Thyroid gland (tissue), 4 donors: ENCODE measurements at regions not wholly inside any gene's neighbourhood (a gene's known extent, or its start where the extent isn't known, plus 50 kb on each side); places are given as distances from the start of the nearest gene placed in this dataset.

Experiments used
- DNase-seq, 2 donors: peaks; one replicate each; pipeline ENCODE4 v3.0.0-alpha.2; 2019
- H3K27ac ChIP-seq, 3 donors: fragments of 200-600 bp; sonication (generic); 1 replicate in 2 of 3; 2 replicates in 1 of 3; pipeline ENCODE4 v1.5.1; 2016 to 2019; ENCODE audit warnings: mild to moderate bottlenecking in 1 of 3, moderate library complexity in 1 of 3
- H3K27me3 ChIP-seq: fragments of 200-600 bp; sonication (generic); one replicate; pipeline ENCODE4 v1.5.1; 2019
- H3K36me3 ChIP-seq, 2 donors: fragments of 200-600 bp; sonication (generic); one replicate each; pipeline ENCODE4 v1.5.1; 2016 to 2019
- H3K4me1 ChIP-seq, 2 donors: fragments of 200-600 bp; sonication (generic); one replicate each; pipeline ENCODE4 v1.5.1; 2017 to 2019
- H3K4me3 ChIP-seq, 3 donors: fragments of 200-600 bp; sonication (generic); replicated peaks in 1 of 3; 1 replicate in 2 of 3; 2 replicates in 1 of 3; pipeline ENCODE4 v1.5.1; 2016; ENCODE audit warnings: mild to moderate bottlenecking in 1 of 3
- H3K9me3 ChIP-seq: fragments of 200-600 bp; sonication (generic); one replicate; pipeline ENCODE4 v1.5.1; 2017
- POLR2A ChIP-seq, 2 donors: fragments of 450-650 bp; IDR thresholded peaks; one replicate each; pipeline ENCODE4 v1.6.1; 2017; ENCODE audit warnings: antibody characterized with exemption in 2 of 2, mild to moderate bottlenecking in 2 of 2, moderate library complexity in 1 of 2
- WGBS, 2 donors: methylation state at CpG; one replicate each; pipeline ENCODE4 v1.1.5; 2017; 5-methylcytosine and 5-hydroxymethylcytosine counted together
- intact Hi-C: fragments of 100-400 bp; cut with DNase I; formaldehyde crosslinking; loops from one replicate; pipeline ENCODE4 v1.15.1; 2023
- TF ChIP-seq, protein P1 (sequence below), 6 experiments: fragments of 200-600 bp in 3 of 6; fragments of 450-650 bp in 3 of 6; sonication (generic) in 3 of 6; IDR thresholded peaks; one replicate each; pipeline ENCODE4 v1.5.1; 2016 to 2019; ENCODE audit warnings: antibody characterized with exemption in 6 of 6, mild to moderate bottlenecking in 2 of 6, inconsistent platforms in 1 of 6, moderate library complexity in 1 of 6

DNA sequence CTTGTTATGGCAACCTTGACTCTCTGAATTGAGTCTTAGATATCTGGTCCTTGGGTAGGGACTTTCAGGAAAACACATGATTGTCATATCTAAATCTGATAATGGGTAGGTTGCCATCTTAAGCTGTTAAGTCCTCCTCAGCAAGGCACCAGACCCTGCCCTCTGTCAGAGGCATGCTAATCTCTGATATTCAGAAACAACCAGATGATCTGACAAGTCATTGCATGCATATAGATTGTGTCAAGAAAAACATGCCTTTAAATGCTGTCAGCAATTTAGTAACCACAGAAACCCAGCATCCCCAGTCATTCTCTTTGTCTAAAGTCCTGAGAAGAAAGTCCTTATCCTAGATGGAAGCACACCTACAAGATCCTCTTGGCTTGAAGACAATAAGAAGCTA, 149.1 kb downstream of the EDN1 start:
- H3K27me3 ChIP-seq = no peaks in the 10 kb centered on the region
- no peak overlapping the region for H3K4me3 ChIP-seq
- H3K4me1 ChIP-seq = no peaks in the 10 kb centered on the region
- no peak overlapping the region for H3K27ac ChIP-seq
- TF ChIP-seq POLR2A (IDR thresholded peaks at IDR 0.05) = no peak
- TF ChIP-seq, protein P1, sequence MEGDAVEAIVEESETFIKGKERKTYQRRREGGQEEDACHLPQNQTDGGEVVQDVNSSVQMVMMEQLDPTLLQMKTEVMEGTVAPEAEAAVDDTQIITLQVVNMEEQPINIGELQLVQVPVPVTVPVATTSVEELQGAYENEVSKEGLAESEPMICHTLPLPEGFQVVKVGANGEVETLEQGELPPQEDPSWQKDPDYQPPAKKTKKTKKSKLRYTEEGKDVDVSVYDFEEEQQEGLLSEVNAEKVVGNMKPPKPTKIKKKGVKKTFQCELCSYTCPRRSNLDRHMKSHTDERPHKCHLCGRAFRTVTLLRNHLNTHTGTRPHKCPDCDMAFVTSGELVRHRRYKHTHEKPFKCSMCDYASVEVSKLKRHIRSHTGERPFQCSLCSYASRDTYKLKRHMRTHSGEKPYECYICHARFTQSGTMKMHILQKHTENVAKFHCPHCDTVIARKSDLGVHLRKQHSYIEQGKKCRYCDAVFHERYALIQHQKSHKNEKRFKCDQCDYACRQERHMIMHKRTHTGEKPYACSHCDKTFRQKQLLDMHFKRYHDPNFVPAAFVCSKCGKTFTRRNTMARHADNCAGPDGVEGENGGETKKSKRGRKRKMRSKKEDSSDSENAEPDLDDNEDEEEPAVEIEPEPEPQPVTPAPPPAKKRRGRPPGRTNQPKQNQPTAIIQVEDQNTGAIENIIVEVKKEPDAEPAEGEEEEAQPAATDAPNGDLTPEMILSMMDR (IDR thresholded peaks at IDR 0.05) = no peak
- DNase-seq = no peak
- no peaks in the 10 kb centered on the region for H3K36me3 ChIP-seq
- intact Hi-C loops = no loop called here
- H3K9me3 ChIP-seq = no peaks in the 10 kb centered on the region

DNA sequence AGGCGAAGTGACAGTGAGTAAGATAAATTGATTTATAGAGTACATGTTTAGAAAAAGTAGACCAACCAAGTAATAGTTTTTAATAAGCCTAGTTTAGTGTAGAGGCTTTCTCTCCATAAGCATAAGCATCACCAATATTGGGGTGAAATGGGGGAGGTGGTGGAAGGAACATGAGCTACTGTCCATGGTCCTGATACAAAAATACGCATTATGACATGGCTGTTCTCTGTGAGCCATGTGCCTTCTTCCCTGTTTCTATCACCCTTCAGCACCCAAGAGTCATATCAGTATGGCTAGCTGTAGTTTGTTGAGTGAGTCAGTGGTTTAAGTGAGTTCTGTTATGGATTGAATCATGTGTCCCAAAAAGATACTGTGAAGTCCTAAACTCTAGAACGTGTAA, 150.8 kb downstream of the EDN1 start:
- H3K27me3 ChIP-seq = no peaks in the 10 kb centered on the region
- DNase-seq = no peak
- no peaks in the 10 kb centered on the region for H3K4me1 ChIP-seq
- no peaks in the 10 kb centered on the region for H3K9me3 ChIP-seq
- no peak overlapping the region for H3K27ac ChIP-seq
- intact Hi-C loops = no loop called here
- no peak for TF ChIP-seq POLR2A (IDR thresholded peaks at IDR 0.05)
- TF ChIP-seq, protein P1 (IDR thresholded peaks at IDR 0.05) = no peak
- no peak overlapping the region for H3K4me3 ChIP-seq
- 83 to 87% methylated on average over 3 of the region's 3 CpGs for WGBS, 2 donors
- no peaks in the 10 kb centered on the region for H3K36me3 ChIP-seq

DNA sequence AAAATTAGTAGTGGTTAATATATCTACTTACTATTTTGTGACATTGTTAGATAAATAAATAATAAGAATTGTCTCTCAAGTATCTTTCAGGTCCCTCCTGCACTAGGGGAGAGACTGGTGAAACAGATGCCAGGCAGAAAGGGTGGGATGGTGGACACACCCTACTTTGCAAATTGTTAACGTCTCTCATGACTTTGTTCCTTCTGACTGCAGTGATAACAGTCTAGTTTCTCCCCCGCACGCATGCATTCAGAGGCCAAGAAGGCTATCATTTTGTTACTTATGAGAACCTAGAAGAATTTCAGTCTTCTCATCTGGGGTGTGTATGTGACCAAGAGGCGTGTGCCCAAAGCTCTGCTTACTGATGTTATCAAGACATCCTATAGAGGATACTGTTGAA, 152.3 kb downstream of the EDN1 start:
- Histone ChIP-seq H3K4me3 (no peak overlapping the region), H3K4me1 (no peaks in the 10 kb centered on the region), H3K27ac (no peak overlapping the region), H3K9me3 (no peaks in the 10 kb centered on the region), H3K27me3 (no peaks in the 10 kb centered on the region), H3K36me3 (no peaks in the 10 kb centered on the region)
- intact Hi-C loops = no loop called here
- 57 to 71% methylated on average over 4 of the region's 4 CpGs for WGBS, 2 donors
- TF ChIP-seq POLR2A (IDR thresholded peaks at IDR 0.05) = no peak
- TF ChIP-seq, protein P1 (IDR thresholded peaks at IDR 0.05) = no peak
- no peak for DNase-seq

DNA sequence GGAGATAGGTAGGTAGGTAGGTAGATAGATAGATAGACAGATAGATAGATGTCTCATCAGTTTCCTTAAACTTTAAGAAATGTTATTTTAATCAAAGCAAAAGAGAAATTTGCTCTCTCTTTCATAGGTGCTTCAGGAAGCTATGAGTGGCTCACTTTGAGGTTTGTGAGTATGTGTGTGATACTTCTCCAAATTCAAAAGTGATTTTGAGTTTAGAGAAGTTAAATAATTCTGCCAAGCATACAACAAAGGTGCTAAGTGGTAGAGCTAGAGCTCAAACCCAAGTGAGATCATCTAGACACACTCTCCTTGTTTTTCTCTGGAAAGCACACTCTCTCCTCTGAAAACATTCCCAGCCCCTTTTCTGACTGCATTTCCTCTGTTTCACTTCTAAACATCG, 156.2 kb downstream of the EDN1 start:
- no peaks in the 10 kb centered on the region for H3K36me3 ChIP-seq
- intact Hi-C loops = no loop called here
- no peaks in the 10 kb centered on the region for H3K4me1 ChIP-seq
- H3K27me3 ChIP-seq = no peaks in the 10 kb centered on the region
- no peak for DNase-seq
- no peak for TF ChIP-seq POLR2A (IDR thresholded peaks at IDR 0.05)
- TF ChIP-seq, protein P1 (IDR thresholded peaks at IDR 0.05) = no peak
- no peak overlapping the region for H3K27ac ChIP-seq
- no peaks in the 10 kb centered on the region for H3K9me3 ChIP-seq
- 70 to 83% methylated on average over 1 of the region's 1 CpG for WGBS, 2 donors
- no peak overlapping the region for H3K4me3 ChIP-seq

DNA sequence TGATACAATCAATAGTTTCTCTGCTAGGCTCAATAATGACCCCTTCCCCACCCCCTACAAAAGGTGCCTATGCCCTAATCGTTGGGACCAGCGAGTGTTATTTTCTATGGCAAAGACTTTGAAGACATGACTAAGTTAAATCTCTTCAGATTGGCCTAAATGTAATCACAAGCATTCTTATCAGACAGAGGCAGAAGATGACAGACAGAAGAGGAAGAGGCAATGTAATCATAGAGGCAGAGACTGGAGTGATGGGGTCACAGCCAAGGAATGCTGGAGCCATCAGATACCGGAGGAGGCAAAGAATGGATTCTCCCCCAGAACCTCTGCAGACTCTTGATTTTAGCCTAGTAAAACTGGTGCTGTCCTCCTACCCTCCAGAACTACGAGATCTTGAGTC, 159.3 kb downstream of the EDN1 start:
- Histone ChIP-seq H3K4me3 (no peak overlapping the region), H3K36me3 (no peaks in the 10 kb centered on the region), H3K27ac (no peak overlapping the region), H3K9me3 (no peaks in the 10 kb centered on the region), H3K27me3 (no peaks in the 10 kb centered on the region), H3K4me1 (no peaks in the 10 kb centered on the region)
- 84 to 86% methylated on average over 4 of the region's 4 CpGs for whole genome bisulfite sequencing, 2 donors
- intact Hi-C loops = no loop called here
- no peak for TF ChIP-seq POLR2A (IDR thresholded peaks at IDR 0.05)
- TF ChIP-seq, protein P1 (IDR thresholded peaks at IDR 0.05) = no peak
- no peak for DNase-seq
